ENCODE measurements at regions not wholly inside any gene's neighbourhood (a gene's known extent, or its start where the extent isn't known, plus 50 kb on each side); places are given as distances from the start of the nearest gene placed in this dataset.

GRCh38 chr11:91082255-91082654, 859.4 kb upstream of the CHORDC1 start:
- Histone ChIP-seq H3K4me1 (no peaks in the 10 kb centered on the region), H3K36me3 (no peaks in the 10 kb centered on the region), H3K4me3 (no peak overlapping the region), H3K9ac (ENCODE audit: low read depth in 2 of 2, low read length in 2 of 2) (no peak overlapping the region), H3K27ac (no peak overlapping the region), H3K27me3 (no peaks in the 10 kb centered on the region), H3K9me3 (no peaks in the 10 kb centered on the region)
- intact Hi-C loops (cut with DNase I) = no loop called here
- TF ChIP-seq CTCF (IDR thresholded peaks at IDR 0.05) = no peak
- DNase-seq = no peak

- intact Hi-C loops (cut with DNase I) = no loop called here
- DNase-seq = no peak
- TF ChIP-seq CTCF (IDR thresholded peaks at IDR 0.05) = no peak
These were observed 858.7 kb upstream of the CHORDC1 start for GRCh38 chr11:91081440-91082043.

GRCh38 chr11:91078221-91078620, 855.4 kb upstream of the CHORDC1 start:
- Histone ChIP-seq H3K4me3 (no peak overlapping the region), H3K27me3 (no peaks in the 10 kb centered on the region), H3K4me1 (no peaks in the 10 kb centered on the region), H3K36me3 (no peaks in the 10 kb centered on the region), H3K9ac (ENCODE audit: low read depth in 2 of 2, low read length in 2 of 2) (no peak overlapping the region), H3K27ac (no peak overlapping the region), H3K9me3 (no peaks in the 10 kb centered on the region)
- intact Hi-C loops (cut with DNase I) = no loop called here
- DNase-seq = no peak
- no peak for TF ChIP-seq CTCF (IDR thresholded peaks at IDR 0.05)

More at GRCh38 chr11:91081440-91082043, 858.7 kb upstream of the CHORDC1 start:
- Histone ChIP-seq H3K27me3 (no peaks in the 10 kb centered on the region), H3K27ac (no peak overlapping the region), H3K4me1 (no peaks in the 10 kb centered on the region), H3K9ac (ENCODE audit: low read depth in 2 of 2, low read length in 2 of 2) (no peak overlapping the region), H3K36me3 (no peaks in the 10 kb centered on the region), H3K9me3 (no peaks in the 10 kb centered on the region), H3K4me3 (no peak overlapping the region)

- H3K9ac ChIP-seq (ENCODE audit: low read depth in 2 of 2, low read length in 2 of 2) = no peak overlapping the region
- no peaks in the 10 kb centered on the region for H3K27me3 ChIP-seq
- H3K9me3 ChIP-seq = no peaks in the 10 kb centered on the region
- H3K4me3 ChIP-seq = no peak overlapping the region
- no peak overlapping the region for H3K27ac ChIP-seq
- no peak for TF ChIP-seq CTCF (IDR thresholded peaks at IDR 0.05)
- H3K36me3 ChIP-seq = no peaks in the 10 kb centered on the region
- DNase-seq = no peak
- intact Hi-C loops (cut with DNase I) = no loop called here
- no peaks in the 10 kb centered on the region for H3K4me1 ChIP-seq
These were observed 852.3 kb upstream of the CHORDC1 start for GRCh38 chr11:91075032-91075695.

- TF ChIP-seq CTCF (IDR thresholded peaks at IDR 0.05) = no peak
- no peaks in the 10 kb centered on the region for H3K27me3 ChIP-seq
- no peaks in the 10 kb centered on the region for H3K36me3 ChIP-seq
- no peak overlapping the region for H3K4me3 ChIP-seq
- no peak for DNase-seq
- H3K9me3 ChIP-seq = no peaks in the 10 kb centered on the region
- H3K9ac ChIP-seq (ENCODE audit: low read depth in 2 of 2, low read length in 2 of 2) = no peak overlapping the region
- intact Hi-C loops (cut with DNase I) = no loop called here
- H3K4me1 ChIP-seq = no peaks in the 10 kb centered on the region
- no peak overlapping the region for H3K27ac ChIP-seq
These were observed 844.8 kb upstream of the CHORDC1 start for GRCh38 chr11:91067666-91068065.
